ENCODE measurements at regions not wholly inside any gene's neighbourhood (a gene's known extent, or its start where the extent isn't known, plus 50 kb on each side); places are given as distances from the start of the nearest gene placed in this dataset.

GRCh38 chr18:47748847-47749599 is 181.4 kb downstream of the SMAD2 start:
- TF ChIP-seq CTCF (IDR thresholded peaks at IDR 0.05) (peak; percentile 99 to 100), POLR2A (IDR thresholded peaks at IDR 0.05) (no peak), POLR2AphosphoS5 (IDR thresholded peaks at IDR 0.05) (no peak), EP300 (IDR thresholded peaks at IDR 0.05) (no peak)
